ELR (cell line): ENCODE measurements at regions not wholly inside any gene's neighbourhood (a gene's known extent, or its start where the extent isn't known, plus 50 kb on each side); places are given as distances from the start of the nearest gene placed in this dataset.

ENCODE experiments used
- DNase-seq: peaks from one replicate; pipeline ENCODE4 v3.0.0-alpha.2; 2015; ENCODE audit warnings: low read depth

GRCh38 chr18:61164321-61164720 is 168.9 kb upstream of the CDH20 start:
- DNase-seq, result no peak

DNA sequence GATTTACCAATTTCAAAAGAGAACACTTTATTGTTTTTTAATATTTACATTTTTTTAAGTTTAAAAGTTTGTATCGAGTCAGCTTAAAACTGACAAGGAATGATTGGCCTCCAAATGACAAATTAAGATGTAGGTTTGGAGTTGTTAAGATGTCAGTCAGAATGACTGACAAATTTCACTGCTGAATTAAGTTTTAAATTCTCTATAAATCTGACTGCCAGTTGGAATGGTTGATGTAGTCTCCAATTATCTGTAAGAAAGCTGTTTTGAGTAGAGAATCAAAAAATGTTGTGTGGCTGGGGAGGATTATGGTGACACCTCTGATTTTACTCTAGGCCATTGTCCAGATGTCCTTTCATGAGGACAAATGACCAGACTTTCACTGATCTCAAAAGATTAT is 165.3 kb upstream of the CDH20 start:
- no peak for DNase-seq

- DNase-seq, result no peak
These were observed 163.8 kb upstream of the CDH20 start for GRCh38 chr18:61169386-61169785.

DNA sequence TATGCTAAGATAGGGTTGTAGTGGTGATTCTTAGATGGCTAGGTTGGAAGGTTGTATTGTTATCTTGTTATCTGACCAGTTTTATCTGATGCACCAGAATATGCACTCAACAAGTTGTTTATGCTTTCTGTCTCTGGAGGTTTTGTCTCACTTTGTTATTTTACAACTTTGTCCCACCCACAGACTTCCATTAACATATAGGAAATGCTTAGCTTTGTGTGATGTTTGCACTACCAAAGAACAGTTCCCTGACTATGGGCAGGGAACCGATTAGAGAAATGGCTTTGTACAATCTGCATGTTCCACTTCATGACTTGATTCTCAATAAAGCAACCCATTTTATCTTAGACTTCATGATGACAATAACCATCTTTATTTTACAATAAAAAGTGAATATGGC is 160.6 kb upstream of the CDH20 start:
- DNase-seq, result no peak

DNA sequence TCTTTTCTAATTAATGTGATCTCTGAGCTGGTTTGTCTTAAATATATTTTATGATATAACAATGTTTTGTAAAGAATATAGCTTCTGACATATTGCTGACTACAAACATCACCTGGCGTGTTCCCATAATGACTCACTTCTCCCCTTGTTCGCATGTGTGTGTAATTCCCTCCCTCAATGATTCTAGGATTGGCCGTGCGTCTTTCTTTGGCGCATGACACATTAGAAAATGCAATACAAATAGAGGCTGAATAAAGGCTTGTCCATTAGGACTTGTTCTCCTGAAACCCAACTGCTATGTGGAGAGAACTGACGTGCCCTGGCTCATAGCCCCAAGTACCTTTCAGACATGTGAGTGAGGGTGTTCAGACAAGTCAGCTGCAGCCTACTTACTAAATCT is 159.7 kb upstream of the CDH20 start:
- no peak for DNase-seq

DNA sequence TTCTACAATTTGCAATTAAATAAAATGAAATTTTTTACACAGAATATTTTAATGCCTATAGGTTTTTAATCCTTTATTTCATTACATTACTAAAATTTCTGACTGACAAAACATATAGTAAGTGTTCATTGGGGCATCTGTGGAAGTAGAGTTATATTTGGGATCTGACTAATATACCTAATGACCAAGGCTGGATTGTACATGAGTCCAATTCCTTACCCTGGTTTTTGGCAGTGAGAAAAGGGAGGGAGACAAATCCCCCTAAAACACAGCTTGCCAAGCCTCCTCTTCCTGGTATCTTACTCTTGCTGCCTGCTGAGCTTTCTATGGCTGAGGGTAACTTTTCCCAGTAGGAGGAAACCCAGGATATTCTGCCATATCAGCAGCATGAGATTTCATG is 149.4 kb upstream of the CDH20 start:
- DNase-seq, result no peak

- DNase-seq, result no peak
These were observed 145.3 kb upstream of the CDH20 start for GRCh38 chr18:61187971-61188370.

DNA sequence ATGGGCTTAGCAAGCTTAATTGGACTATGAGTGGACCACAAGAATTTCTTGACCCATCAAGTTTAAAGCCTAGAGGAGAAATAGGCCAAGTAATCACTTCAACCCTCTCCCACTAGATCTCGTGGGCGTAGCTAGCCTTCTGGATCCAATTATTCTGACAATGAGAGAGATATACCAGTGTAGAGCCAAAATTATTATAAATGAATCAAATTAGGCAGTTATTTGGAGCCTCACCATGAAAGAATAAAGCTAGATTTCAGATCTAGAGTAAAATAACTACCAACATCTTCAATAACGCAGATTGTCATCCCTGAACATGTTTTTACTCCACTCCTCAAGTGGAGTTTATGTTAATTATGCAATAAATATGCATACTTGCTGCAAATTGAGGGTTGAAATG is 143.9 kb upstream of the CDH20 start:
- DNase-seq, result no peak

DNA sequence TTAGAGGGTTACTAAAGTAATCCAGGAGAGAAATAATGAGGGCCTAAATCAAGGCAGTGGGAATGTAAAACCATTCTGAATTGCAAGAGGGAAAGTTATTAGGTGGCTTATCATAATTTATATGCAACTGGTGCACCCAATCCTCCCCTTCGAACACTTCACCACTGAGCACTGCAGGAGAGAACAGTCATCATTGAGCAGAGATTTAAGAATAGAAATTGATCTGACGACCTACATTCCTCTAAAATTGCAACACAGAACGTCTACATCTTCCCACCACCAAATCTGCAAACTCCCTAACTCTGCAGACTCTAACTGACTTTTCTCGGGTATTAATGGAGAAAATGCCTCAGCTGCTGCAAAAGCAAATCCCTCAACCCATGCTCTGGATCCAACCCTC is 138.5 kb upstream of the CDH20 start:
- DNase-seq, result no peak

DNA sequence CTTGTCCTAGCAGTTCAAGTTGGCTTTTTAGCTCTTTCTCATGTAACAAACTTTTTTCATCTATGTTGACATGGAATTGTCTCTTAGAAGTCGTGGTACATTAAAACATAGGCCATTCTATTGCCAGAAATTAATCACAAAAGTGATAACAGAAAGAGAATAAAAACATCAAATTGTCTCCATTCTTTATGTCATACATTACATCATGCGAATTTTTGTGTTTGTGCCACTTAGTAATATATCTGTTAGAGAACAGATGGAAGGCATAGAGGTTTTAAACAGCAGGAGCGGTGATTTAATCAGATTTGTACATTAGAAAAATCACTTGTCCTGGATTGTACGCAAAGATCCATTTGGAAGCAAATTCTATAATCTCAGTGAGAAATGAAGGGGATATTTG is 136.5 kb upstream of the CDH20 start:
- no peak for DNase-seq

GRCh38 chr18:61198486-61198885 is 134.7 kb upstream of the CDH20 start:
- no peak for DNase-seq

DNA sequence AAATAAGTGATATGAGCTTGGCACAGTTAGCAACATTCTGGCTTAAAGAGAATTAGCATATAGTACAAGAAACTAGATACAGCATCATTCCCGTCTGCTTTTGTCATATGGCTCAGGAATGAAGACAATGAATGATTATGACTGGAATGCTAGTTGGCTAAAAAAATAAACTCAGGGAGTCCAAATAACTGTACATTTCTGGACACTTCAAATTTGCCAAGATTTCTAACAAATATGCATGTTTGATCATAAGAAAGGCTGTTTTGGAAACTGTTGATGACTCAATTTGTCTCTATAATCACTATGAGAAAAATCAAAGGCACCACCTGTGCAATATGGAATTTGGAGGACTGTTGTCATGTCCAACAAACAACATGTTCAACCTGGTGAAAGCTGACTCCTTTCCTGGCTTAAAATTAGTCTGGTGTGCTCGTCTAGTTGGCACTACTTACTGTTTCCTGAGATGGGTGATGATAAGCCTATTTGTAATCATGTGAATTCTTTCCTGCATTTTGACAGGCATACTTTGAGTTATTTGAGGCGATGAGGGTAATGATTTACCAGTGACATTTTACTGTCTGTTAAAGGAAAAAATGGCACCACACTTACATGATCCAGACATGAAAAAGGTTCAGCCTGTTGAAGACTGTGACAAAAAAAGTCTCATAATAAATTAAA is 133.9 kb upstream of the CDH20 start:
- DNase-seq, result no peak

- no peak for DNase-seq
These were observed 131.7 kb upstream of the CDH20 start for GRCh38 chr18:61201511-61201910.

DNA sequence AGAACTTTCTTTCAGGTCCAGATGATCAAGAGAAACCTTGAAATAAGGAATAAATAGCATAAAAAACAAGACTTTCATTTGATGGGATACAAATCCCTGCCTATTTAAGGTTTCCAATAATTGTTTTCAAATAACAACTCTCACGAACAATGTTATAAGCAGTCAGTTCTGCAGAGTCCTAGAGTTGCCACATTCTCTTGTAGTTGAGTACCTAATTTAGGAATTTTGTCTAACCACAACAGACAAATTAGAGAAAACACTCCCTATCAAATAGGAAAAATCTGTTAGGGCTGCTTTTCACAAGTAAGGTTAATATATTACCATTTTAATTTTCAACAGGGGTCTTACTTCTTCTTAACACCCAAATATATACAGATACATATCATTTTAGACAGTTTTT is 130.1 kb upstream of the CDH20 start:
- peak; percentile 1 for DNase-seq

- no peak for DNase-seq
These were observed 123.4 kb upstream of the CDH20 start for GRCh38 chr18:61209801-61210200.

- no peak for DNase-seq
These were observed 117.2 kb upstream of the CDH20 start for GRCh38 chr18:61216051-61216450.

GRCh38 chr18:61222206-61222605 is 111.0 kb upstream of the CDH20 start:
- no peak for DNase-seq

GRCh38 chr18:61225336-61225735 is 107.9 kb upstream of the CDH20 start:
- DNase-seq, result no peak

DNA sequence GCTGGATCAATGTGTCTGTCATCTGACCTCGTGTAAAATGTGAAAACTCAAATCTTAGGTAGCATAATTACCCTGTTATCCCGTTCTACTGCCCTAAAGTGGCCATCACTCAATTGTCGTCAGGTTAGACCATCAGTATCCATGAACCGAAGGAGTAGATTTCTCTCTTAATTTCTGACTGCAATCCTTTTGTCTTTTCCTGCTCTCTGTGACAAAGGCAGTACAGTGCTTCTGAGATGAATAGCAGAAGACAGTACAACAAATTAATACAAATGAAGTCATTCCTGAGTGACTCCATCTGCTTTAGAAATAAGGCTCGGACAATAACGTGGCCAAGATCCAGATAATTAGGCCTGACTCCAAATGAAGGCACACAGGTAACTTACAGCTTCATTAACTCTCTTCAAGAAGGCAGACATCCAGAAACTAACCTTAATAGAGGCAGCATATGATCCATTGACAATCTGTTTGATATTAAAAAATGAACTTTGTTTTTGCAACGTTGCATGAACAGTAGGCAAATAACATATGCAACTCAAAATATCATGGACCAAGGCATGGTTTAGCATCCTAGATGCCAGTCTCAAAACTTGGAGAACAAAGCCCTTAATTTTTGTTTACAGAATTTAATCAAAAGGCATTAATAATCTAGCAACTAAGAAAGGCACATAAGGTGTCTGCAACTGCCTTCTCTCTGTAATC is 96.7 kb upstream of the CDH20 start:
- no peak for DNase-seq

GRCh38 chr18:61237529-61237928 is 95.7 kb upstream of the CDH20 start:
- no peak for DNase-seq

DNA sequence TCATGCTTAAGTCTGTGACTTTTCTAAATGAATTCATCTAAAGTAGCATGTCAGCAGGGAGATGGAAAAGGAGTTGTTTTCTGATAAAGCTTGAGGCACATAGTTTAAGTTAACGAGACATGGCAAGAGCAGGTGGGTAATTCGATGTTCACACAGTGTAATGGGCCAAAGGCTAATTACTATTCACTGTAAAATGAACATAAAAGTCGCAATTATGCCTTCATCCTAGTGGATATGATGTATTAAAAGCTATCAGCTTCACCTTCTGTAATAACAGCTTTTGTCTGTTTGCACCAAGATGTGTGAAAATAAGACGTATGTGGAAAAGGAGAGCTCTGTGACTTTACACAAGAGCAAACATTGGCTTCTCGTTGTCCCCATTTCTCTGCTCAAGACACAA is 94.2 kb upstream of the CDH20 start:
- no peak for DNase-seq

GRCh38 chr18:61241260-61241853 is 91.9 kb upstream of the CDH20 start:
- no peak for DNase-seq

GRCh38 chr18:61244632-61245031 is 88.6 kb upstream of the CDH20 start:
- no peak for DNase-seq

- DNase-seq, result no peak
These were observed 88.0 kb upstream of the CDH20 start for GRCh38 chr18:61245276-61245675.
